Panc1 (cell line): ENCODE measurements at regions not wholly inside any gene's neighbourhood (a gene's known extent, or its start where the extent isn't known, plus 50 kb on each side); places are given as distances from the start of the nearest gene placed in this dataset.

Experiments
- ATAC-seq: fragments of 200-7000 bp; cut with Tn5 transposase; 2 replicates; pipeline ENCODE4 v1.9.1; 2020; ENCODE audit warnings: mild to moderate bottlenecking, moderate library complexity
- BruUV-seq: library from RNA; stranded (reverse); fragments of 400-500 nt; replicated peaks from 2 replicates; lab custom pipeline; 2021; lab: Mats Ljungman, UMichigan
- CTCF ChIA-PET: fragments of 300-600 bp; sonication (Branson Sonifier 250); formaldehyde crosslinking; loops from one replicate; lab custom pipeline; 2022; ENCODE audit warnings: antibody characterized with exemption; lab: Charles Lee
- POLR2A ChIA-PET: fragments of 300-600 bp; sonication (Branson Sonifier 250); formaldehyde crosslinking; loops from one replicate; lab custom pipeline; 2022; ENCODE audit warnings: antibody characterized with exemption; lab: Charles Lee
- DNase-seq: peaks from one replicate; pipeline ENCODE4 v3.0.0-alpha.2; 2010; ENCODE audit warnings: low read depth, low spot score
- H3K27ac ChIP-seq: 2 replicates; pipeline ENCODE4 v1.5.1; 2011; ENCODE audit warnings: mild to moderate bottlenecking, low read length, inconsistent platforms
- H3K27me3 ChIP-seq: fragments of 200-500 bp; sonication (Bioruptor generic); 2 replicates; pipeline ENCODE4 v1.6.0; 2014; ENCODE audit warnings: low read length, inconsistent platforms; ENCODE audit not compliant: control insufficient read depth, insufficient read depth
- H3K36me3 ChIP-seq: fragments of 200-500 bp; sonication (Bioruptor generic); 2 replicates; pipeline ENCODE4 v1.5.1; 2014; ENCODE audit warnings: inconsistent platforms, mild to moderate bottlenecking, low read length, moderate library complexity; ENCODE audit not compliant: control insufficient read depth, insufficient read depth
- H3K4me1 ChIP-seq: 2 replicates; pipeline ENCODE4 v1.5.1; 2011; ENCODE audit warnings: inconsistent platforms, mild to moderate bottlenecking, low read length, moderate library complexity; ENCODE audit not compliant: control insufficient read depth, insufficient read depth
- H3K4me3 ChIP-seq, 2 experiments: 2 replicates each; pipeline ENCODE4 v1.5.1; 2011 to 2012; ENCODE audit warnings: low read depth in 2 of 2, low read length in 2 of 2, mild to moderate bottlenecking in 2 of 2, inconsistent platforms in 1 of 2, moderate library complexity in 1 of 2
- H3K9me3 ChIP-seq: fragments of 200-500 bp; sonication (Bioruptor generic); 2 replicates; pipeline ENCODE4 v1.5.1; 2014; ENCODE audit warnings: low read depth, mild to moderate bottlenecking, inconsistent platforms, low read length, moderate library complexity; ENCODE audit not compliant: control insufficient read depth, insufficient read depth
- CTCF ChIP-seq: fragments of 450-650 bp; IDR thresholded peaks from 2 replicates; pipeline ENCODE4 v1.5.1; 2017; ENCODE audit warnings: mild to moderate bottlenecking
- POLR2AphosphoS5 ChIP-seq: IDR thresholded peaks from 2 replicates; pipeline ENCODE4 v1.6.1; 2012; ENCODE audit warnings: mild to moderate bottlenecking, low read depth, low read length, moderate library complexity
- SIN3A ChIP-seq: IDR thresholded peaks from 2 replicates; pipeline ENCODE4 v1.6.1; 2012; ENCODE audit warnings: low read depth, mild to moderate bottlenecking, low read length, moderate library complexity, borderline replicate concordance; ENCODE audit not compliant: insufficient read depth
- TCF7L2 ChIP-seq: IDR thresholded peaks from 2 replicates; pipeline ENCODE4 v1.6.1; 2011; ENCODE audit warnings: mild to moderate bottlenecking, low read depth, low read length, inconsistent platforms
- in situ Hi-C: cut with HindIII; loops from 2 replicates; pipeline ENCODE4 v1.10.0; 2016; ENCODE audit warnings: low sequenced_read_pairs, low pct_unique_long_range_greater_than_20kb
- intact Hi-C: fragments of 100-400 bp; cut with micrococcal nuclease; formaldehyde crosslinking; loops from one replicate; pipeline ENCODE4 v1.10.0; 2022; ENCODE audit not compliant: unreplicated experiment
- TF ChIP-seq, protein P1 (sequence below), 2 experiments: IDR thresholded peaks; 2 replicates each; pipeline ENCODE4 v1.6.1; 2011 to 2012; ENCODE audit warnings: low read depth in 2 of 2, control low read depth in 1 of 2, low read length in 1 of 2, mild to moderate bottlenecking in 1 of 2, moderate library complexity in 1 of 2; ENCODE audit not compliant: insufficient read depth in 1 of 2

DNA sequence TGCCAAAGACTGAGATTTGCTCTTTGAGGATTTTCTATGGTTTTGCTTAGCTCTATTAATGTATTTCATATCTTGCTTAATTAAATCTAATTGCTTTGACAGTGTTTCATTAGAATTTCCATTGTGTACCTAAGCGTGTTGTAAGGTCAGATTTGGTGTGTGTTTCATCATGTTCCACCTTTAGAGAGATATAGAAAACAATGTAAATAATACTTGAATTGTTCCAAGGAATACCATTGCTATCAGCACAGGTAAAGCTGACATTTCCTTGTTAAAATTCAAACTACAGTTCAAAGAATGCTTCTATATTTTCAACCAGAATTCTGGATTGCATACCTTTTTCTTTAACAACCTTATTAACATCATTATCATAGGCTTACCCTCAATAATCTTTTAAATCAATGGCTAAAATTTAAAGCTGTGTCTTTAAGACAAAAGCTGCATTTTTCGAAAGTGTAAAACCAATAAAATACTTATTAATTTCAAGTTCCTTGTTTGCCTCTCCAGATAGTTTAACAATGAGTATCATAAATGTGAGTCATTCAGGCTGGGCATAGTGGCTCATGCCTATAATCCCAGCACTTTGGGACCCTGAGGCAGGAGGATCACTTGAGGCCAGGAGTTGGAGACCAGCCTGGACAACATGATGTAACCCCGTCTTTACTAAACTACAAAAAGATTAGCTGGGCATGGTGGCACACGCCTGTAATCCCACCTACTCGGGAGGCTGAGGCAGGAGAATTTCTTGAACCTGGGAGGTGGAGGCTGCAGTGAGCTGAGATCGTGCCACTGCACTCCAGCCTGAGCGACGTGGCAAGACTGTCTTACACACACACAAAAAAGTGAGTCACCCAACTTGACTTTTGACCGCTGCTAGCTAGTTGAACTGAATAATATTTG is 188.0 kb upstream of the PKDCC start:
- DNase-seq (no peak), ATAC-seq (peak; percentile 83)
- in situ Hi-C loops (no loop called here), intact Hi-C loops (loop anchor here (10.0 kb wide), 2 partner anchors 375 to 465 kb away; no protein-coding TSS in a partner anchor)
- no peak for TF ChIP-seq SIN3A
- TF ChIP-seq, protein P1, sequence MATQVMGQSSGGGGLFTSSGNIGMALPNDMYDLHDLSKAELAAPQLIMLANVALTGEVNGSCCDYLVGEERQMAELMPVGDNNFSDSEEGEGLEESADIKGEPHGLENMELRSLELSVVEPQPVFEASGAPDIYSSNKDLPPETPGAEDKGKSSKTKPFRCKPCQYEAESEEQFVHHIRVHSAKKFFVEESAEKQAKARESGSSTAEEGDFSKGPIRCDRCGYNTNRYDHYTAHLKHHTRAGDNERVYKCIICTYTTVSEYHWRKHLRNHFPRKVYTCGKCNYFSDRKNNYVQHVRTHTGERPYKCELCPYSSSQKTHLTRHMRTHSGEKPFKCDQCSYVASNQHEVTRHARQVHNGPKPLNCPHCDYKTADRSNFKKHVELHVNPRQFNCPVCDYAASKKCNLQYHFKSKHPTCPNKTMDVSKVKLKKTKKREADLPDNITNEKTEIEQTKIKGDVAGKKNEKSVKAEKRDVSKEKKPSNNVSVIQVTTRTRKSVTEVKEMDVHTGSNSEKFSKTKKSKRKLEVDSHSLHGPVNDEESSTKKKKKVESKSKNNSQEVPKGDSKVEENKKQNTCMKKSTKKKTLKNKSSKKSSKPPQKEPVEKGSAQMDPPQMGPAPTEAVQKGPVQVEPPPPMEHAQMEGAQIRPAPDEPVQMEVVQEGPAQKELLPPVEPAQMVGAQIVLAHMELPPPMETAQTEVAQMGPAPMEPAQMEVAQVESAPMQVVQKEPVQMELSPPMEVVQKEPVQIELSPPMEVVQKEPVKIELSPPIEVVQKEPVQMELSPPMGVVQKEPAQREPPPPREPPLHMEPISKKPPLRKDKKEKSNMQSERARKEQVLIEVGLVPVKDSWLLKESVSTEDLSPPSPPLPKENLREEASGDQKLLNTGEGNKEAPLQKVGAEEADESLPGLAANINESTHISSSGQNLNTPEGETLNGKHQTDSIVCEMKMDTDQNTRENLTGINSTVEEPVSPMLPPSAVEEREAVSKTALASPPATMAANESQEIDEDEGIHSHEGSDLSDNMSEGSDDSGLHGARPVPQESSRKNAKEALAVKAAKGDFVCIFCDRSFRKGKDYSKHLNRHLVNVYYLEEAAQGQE (IDR thresholded peaks at IDR 0.05; ENCODE audit: insufficient read depth in 1 of 2, low read depth in 2 of 2, low read length in 1 of 2) = no peak
- H3K4me1 ChIP-seq = no peaks in the 10 kb centered on the region
- no peaks in the 10 kb centered on the region for H3K36me3 ChIP-seq
- no peak overlapping the region for H3K4me3 ChIP-seq
- BruUV-seq = no TSS peak
- POLR2A ChIA-PET = interaction anchor here (0.5 kb wide), 1 partner anchor 45 kb away, joined by 4 read pairs; no protein-coding TSS in a partner anchor
- no peaks in the 10 kb centered on the region for H3K27me3 ChIP-seq
- CTCF ChIA-PET = interaction anchor here (0.6 kb wide), 1 partner anchor 246 kb away, joined by 3 read pairs; no protein-coding TSS in a partner anchor
- H3K27ac ChIP-seq = no peak overlapping the region
- H3K9me3 ChIP-seq = no peaks in the 10 kb centered on the region

GRCh38 chr2:41863062-41863461 is 184.8 kb upstream of the PKDCC start:
- no peaks in the 10 kb centered on the region for H3K9me3 ChIP-seq
- DNase-seq = no peak
- no peaks in the 10 kb centered on the region for H3K36me3 ChIP-seq
- POLR2A ChIA-PET = no interaction called here
- in situ Hi-C loops (no loop called here), intact Hi-C loops (loop anchor here (10.0 kb wide), 1 partner anchor 462 kb away; no protein-coding TSS in a partner anchor)
- no peak for ATAC-seq
- H3K4me3 ChIP-seq = no peak overlapping the region
- no peak overlapping the region for H3K27ac ChIP-seq
- CTCF ChIA-PET = no interaction called here
- no peak for TF ChIP-seq POLR2AphosphoS5
- no peak for TF ChIP-seq CTCF
- no peak for TF ChIP-seq TCF7L2
- TF ChIP-seq, protein P1 (IDR thresholded peaks at IDR 0.05; ENCODE audit: insufficient read depth in 1 of 2, low read depth in 2 of 2, low read length in 1 of 2) = no peak
- TF ChIP-seq SIN3A = no peak
- no peaks in the 10 kb centered on the region for H3K27me3 ChIP-seq
- H3K4me1 ChIP-seq = peaks cover 6% of the 10 kb centered on the region; the same call in 1 of the 2 replicates
- BruUV-seq = no TSS peak
